Endothelial cell of umbilical vein (primary cell): ENCODE measurements at regions not wholly inside any gene's neighbourhood (a gene's known extent, or its start where the extent isn't known, plus 50 kb on each side); places are given as distances from the start of the nearest gene placed in this dataset.

Experiments used
- BruUV-seq: library from RNA; stranded (reverse); fragments of 400-500 nt; replicated peaks from 2 replicates; lab custom pipeline; 2021; lab: Mats Ljungman, UMichigan
- CTCF ChIA-PET: fragments of 300-600, 350-600 bp; sonication (Branson Sonifier 250); formaldehyde crosslinking; loops from one replicate; lab custom pipeline; 2021; ENCODE audit warnings: antibody characterized with exemption, inconsistent platforms; lab: Charles Lee
- POLR2A ChIA-PET: fragments of 300-600, 350-600 bp; sonication (Branson Sonifier 250); formaldehyde crosslinking; loops from one replicate; lab custom pipeline; 2021; ENCODE audit warnings: antibody characterized with exemption, inconsistent platforms; lab: Charles Lee
- DNase-seq: peaks from one replicate; pipeline ENCODE4 v3.0.0-alpha.2; 2011; ENCODE audit warnings: low read depth, low spot score
- FAIRE-seq: peaks from 2 replicates; lab custom pipeline; 2011; peaks lifted over from hg19 to GRCh38; lab: Jason Lieb, UNC
- H2AFZ ChIP-seq: 2 replicates; pipeline ENCODE4 v1.6.0; 2012; ENCODE audit warnings: low read depth, low read length, control low read depth, inconsistent platforms
- H3K27ac ChIP-seq: 2 replicates; pipeline ENCODE4 v1.5.1; 2011; ENCODE audit warnings: low read depth, mild to moderate bottlenecking, control low read depth, low read length, moderate library complexity; ENCODE audit not compliant: insufficient read depth
- H3K27me3 ChIP-seq, 2 experiments: 2 replicates each; pipeline versions ENCODE4 v1.6.0 to v1.6.1; 2011; ENCODE audit warnings: low read length in 2 of 2, mixed read lengths in 1 of 2; ENCODE audit not compliant: control insufficient read depth in 2 of 2, insufficient read depth in 2 of 2
- H3K36me3 ChIP-seq, 2 experiments: 2 replicates in 1 of 2; 3 replicates in 1 of 2; pipeline ENCODE4 v1.5.1; 2011; ENCODE audit warnings: low read length in 2 of 2, mild to moderate bottlenecking in 1 of 2, moderate library complexity in 1 of 2; ENCODE audit not compliant: control insufficient read depth in 2 of 2, insufficient read depth in 2 of 2; ENCODE audit errors: extremely low read depth in 1 of 2
- H3K4me1 ChIP-seq: 3 replicates; pipeline ENCODE4 v1.5.1; 2011; ENCODE audit warnings: mild to moderate bottlenecking, low read length; ENCODE audit not compliant: control insufficient read depth, insufficient read depth; ENCODE audit errors: extremely low read depth
- H3K4me2 ChIP-seq: 2 replicates; pipeline ENCODE4 v1.6.1; 2011; ENCODE audit warnings: low read length, control low read depth, mixed read lengths; ENCODE audit not compliant: insufficient read depth
- H3K4me3 ChIP-seq, 3 experiments: fragments of 200-600 bp in 1 of 3; sonication (generic), shearing (Covaris generic) in 1 of 3; replicated peaks in 1 of 3; 2 replicates each; pipeline ENCODE4 v1.5.1; 2011 to 2016; ENCODE audit warnings: control low read depth in 3 of 3, low read length in 3 of 3, mild to moderate bottlenecking in 2 of 3, inconsistent platforms in 1 of 3, low read depth in 1 of 3, moderate library complexity in 1 of 3; ENCODE audit not compliant: insufficient read depth in 1 of 3
- H3K79me2 ChIP-seq: 2 replicates; pipeline ENCODE4 v1.6.0; 2012; ENCODE audit warnings: low read length, inconsistent platforms; ENCODE audit not compliant: control insufficient read depth, insufficient read depth
- H3K9ac ChIP-seq: replicated peaks from 2 replicates; pipeline ENCODE3; 2011; ENCODE audit warnings: low read length, control low read depth; ENCODE audit not compliant: insufficient read depth; ENCODE audit errors: extremely low read depth
- H3K9me1 ChIP-seq: replicated peaks from 3 replicates; pipeline ENCODE4 v1.6.0; 2011; ENCODE audit warnings: mild to moderate bottlenecking, low read length; ENCODE audit not compliant: control insufficient read depth, insufficient read depth; ENCODE audit errors: extremely low read depth
- H3K9me3 ChIP-seq: replicated peaks from 2 replicates; pipeline ENCODE4 v1.5.1; 2012; ENCODE audit warnings: low read length, inconsistent platforms; ENCODE audit not compliant: control insufficient read depth, insufficient read depth
- H4K20me1 ChIP-seq: replicated peaks from 2 replicates; pipeline ENCODE3; 2011; ENCODE audit warnings: mild to moderate bottlenecking, low read length; ENCODE audit not compliant: control insufficient read depth, insufficient read depth; ENCODE audit errors: extremely low read depth
- FOS ChIP-seq: IDR thresholded peaks from 2 replicates; pipeline ENCODE4 v1.6.1; 2011; ENCODE audit warnings: mild to moderate bottlenecking, low read length, moderate library complexity, borderline replicate concordance; ENCODE audit not compliant: insufficient read depth
- GATA2 ChIP-seq: IDR thresholded peaks from 2 replicates; pipeline ENCODE4 v1.7.0; 2011; ENCODE audit warnings: low read depth, mild to moderate bottlenecking, moderate library complexity, mixed read lengths, low read length; ENCODE audit not compliant: insufficient read length, insufficient read depth
- JUN ChIP-seq: IDR thresholded peaks from 2 replicates; pipeline ENCODE4 v1.6.1; 2011; ENCODE audit warnings: borderline replicate concordance, low read depth; ENCODE audit not compliant: insufficient read length, insufficient read depth
- MYC ChIP-seq: IDR thresholded peaks from one replicate; pipeline ENCODE4 v1.6.1; 2011; ENCODE audit warnings: mild to moderate bottlenecking, low read depth, low read length
- POLR2A ChIP-seq: IDR thresholded peaks from 2 replicates; pipeline ENCODE4 v1.6.1; 2012; ENCODE audit warnings: low read depth, mild to moderate bottlenecking, control low read depth, low read length
- POLR2AphosphoS5 ChIP-seq: IDR thresholded peaks from 2 replicates; pipeline ENCODE4 v1.6.1; 2012; ENCODE audit warnings: low read depth, mild to moderate bottlenecking, control low read depth, low read length, moderate library complexity; ENCODE audit not compliant: insufficient read depth
- dilution Hi-C: fragments of 300-500 bp; cut with MboI; formaldehyde crosslinking; loops from one replicate; pipeline ENCODE4 v1.15.0; 2019; ENCODE audit warnings: low sequenced_read_pairs; ENCODE audit not compliant: extremely low pct_ligation_motif_present
- intact Hi-C: fragments of 100-400 bp; cut with micrococcal nuclease; formaldehyde crosslinking; loops from one replicate; pipeline ENCODE4 v1.10.0; 2022
- TF ChIP-seq, protein P1 (sequence below): IDR thresholded peaks from 2 replicates; pipeline ENCODE4 v1.6.1; 2011; ENCODE audit not compliant: insufficient read depth, insufficient read length
- TF ChIP-seq, protein P2 (sequence below), 2 donors: IDR thresholded peaks; 1 replicate in 1 of 2; 2 replicates in 1 of 2; pipeline ENCODE4 v1.5.1; 2011; ENCODE audit warnings: low read length in 2 of 2, mild to moderate bottlenecking in 2 of 2, moderate library complexity in 2 of 2, control low read depth in 1 of 2, inconsistent platforms in 1 of 2, low read depth in 1 of 2; ENCODE audit not compliant: insufficient read depth in 1 of 2; ENCODE audit errors: extremely low read depth in 1 of 2

DNA sequence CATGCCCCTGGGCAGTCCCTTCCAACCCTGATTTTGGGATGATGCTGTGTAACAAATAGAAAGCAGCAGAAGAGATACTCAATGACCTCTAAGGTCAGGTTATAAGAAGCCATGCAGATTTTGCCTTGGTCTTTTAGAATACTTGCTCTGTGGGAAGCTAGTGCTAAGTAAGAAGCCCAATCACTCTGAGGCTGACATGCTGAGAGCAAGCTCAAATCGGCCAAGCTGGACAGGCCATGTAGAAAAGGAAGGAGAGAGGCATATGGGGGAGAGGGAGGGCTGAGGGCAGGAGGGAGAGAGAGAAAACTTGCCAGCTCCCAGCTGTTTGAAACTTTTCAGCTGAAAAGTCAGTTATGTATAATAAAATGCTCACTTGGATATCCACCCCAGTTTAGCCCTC lies 1021.6 kb upstream of the MAP3K7 start:
- Histone ChIP-seq H3K36me3 (no peaks in the 10 kb centered on the region), H3K4me1 (no peaks in the 10 kb centered on the region), H3K9ac (no peak overlapping the region), H3K4me3 (no peak overlapping the region), H3K27ac (no peak overlapping the region), H3K9me3 (no peaks in the 10 kb centered on the region), H3K79me2 (no peaks in the 10 kb centered on the region), H3K9me1 (no peaks in the 10 kb centered on the region), H2AFZ (no peak overlapping the region), H4K20me1 (no peaks in the 10 kb centered on the region), H3K4me2 (no peak overlapping the region), H3K27me3 (no peaks in the 10 kb centered on the region)
- TF ChIP-seq, protein P1, sequence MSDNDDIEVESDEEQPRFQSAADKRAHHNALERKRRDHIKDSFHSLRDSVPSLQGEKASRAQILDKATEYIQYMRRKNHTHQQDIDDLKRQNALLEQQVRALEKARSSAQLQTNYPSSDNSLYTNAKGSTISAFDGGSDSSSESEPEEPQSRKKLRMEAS = no peak
- no peak for TF ChIP-seq POLR2AphosphoS5
- TF ChIP-seq JUN = no peak
- no peak for TF ChIP-seq MYC
- no peak for TF ChIP-seq POLR2A
- no peak for TF ChIP-seq FOS
- TF ChIP-seq GATA2 = no peak
- ChIA-PET POLR2A (no interaction called here), CTCF (interaction anchor here (1.4 to 1.6 kb wide), 2 partner anchors 16 to 74 kb away, joined by 3 to 4 read pairs; no protein-coding TSS in a partner anchor)
- BruUV-seq = no TSS peak
- intact Hi-C loops = no loop called here
- dilution Hi-C loops = no loop called here
- no peak for DNase-seq
- no peak for FAIRE-seq

DNA sequence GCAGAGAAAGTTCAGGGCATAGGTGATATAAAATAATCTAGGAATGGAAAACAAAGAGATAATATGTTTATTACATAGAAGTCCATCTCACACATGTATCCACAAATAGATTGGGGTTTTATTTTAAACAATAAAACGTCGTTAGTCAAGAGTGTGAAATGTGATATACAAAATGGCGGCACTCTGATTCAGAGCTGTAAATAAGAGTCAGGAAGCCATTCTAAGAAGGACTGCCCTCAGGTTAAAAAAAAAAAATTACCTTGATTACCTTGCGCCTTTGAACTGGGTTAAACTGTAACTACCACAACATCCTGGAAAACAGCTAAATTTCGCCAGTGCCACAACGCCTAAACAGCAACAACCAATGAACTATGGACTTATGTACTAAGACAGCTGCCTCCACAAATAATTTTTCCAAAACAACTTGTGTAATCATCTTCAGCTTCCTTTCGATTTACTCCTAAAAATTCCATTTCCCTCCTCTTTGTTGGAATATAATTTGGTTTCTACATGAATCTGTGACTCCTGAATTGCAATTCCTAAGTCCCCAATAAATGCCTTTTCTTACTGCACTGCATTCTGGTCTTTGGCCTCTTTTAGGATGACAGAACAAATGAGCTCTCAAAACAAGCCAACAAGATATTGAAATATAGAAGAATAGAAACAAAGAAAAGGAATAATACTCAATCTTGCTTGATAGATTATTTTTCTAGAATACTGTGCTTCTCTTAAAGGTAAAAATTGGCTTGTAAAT lies 1019.5 kb upstream of the MAP3K7 start:
- H3K4me1 ChIP-seq = no peaks in the 10 kb centered on the region

More for the DNA sequence above, 1019.5 kb upstream of the MAP3K7 start:
- no peaks in the 10 kb centered on the region for H3K79me2 ChIP-seq
- no peak for TF ChIP-seq POLR2A
- TF ChIP-seq, protein P2, sequence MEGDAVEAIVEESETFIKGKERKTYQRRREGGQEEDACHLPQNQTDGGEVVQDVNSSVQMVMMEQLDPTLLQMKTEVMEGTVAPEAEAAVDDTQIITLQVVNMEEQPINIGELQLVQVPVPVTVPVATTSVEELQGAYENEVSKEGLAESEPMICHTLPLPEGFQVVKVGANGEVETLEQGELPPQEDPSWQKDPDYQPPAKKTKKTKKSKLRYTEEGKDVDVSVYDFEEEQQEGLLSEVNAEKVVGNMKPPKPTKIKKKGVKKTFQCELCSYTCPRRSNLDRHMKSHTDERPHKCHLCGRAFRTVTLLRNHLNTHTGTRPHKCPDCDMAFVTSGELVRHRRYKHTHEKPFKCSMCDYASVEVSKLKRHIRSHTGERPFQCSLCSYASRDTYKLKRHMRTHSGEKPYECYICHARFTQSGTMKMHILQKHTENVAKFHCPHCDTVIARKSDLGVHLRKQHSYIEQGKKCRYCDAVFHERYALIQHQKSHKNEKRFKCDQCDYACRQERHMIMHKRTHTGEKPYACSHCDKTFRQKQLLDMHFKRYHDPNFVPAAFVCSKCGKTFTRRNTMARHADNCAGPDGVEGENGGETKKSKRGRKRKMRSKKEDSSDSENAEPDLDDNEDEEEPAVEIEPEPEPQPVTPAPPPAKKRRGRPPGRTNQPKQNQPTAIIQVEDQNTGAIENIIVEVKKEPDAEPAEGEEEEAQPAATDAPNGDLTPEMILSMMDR (IDR thresholded peaks at IDR 0.05; ENCODE audit: extremely low read depth in 1 of 2, insufficient read depth in 1 of 2, low read depth in 1 of 2, low read length in 2 of 2) = no peak
- TF ChIP-seq MYC = no peak
- TF ChIP-seq, protein P1 = no peak
- no peak for TF ChIP-seq JUN
- no peak overlapping the region for H3K4me3 ChIP-seq
- no peak overlapping the region for H3K27ac ChIP-seq
- CTCF ChIA-PET = interaction anchor here (1.4 kb wide), 1 partner anchor 61 kb away, joined by 4 read pairs; no protein-coding TSS in a partner anchor
- H3K4me2 ChIP-seq = no peak overlapping the region
- no peaks in the 10 kb centered on the region for H3K36me3 ChIP-seq
- no TSS peak for BruUV-seq
- no peak overlapping the region for H2AFZ ChIP-seq
- no peak for DNase-seq
- H3K9me3 ChIP-seq = no peaks in the 10 kb centered on the region
- H3K9me1 ChIP-seq = no peaks in the 10 kb centered on the region
- no peak overlapping the region for H3K9ac ChIP-seq
- no peaks in the 10 kb centered on the region for H4K20me1 ChIP-seq
- dilution Hi-C loops = no loop called here
- intact Hi-C loops = no loop called here
- no peak for FAIRE-seq
- POLR2A ChIA-PET = no interaction called here
- H3K27me3 ChIP-seq = no peaks in the 10 kb centered on the region
